ENCODE measurements at regions not wholly inside any gene's neighbourhood (a gene's known extent, or its start where the extent isn't known, plus 50 kb on each side); places are given as distances from the start of the nearest gene placed in this dataset.

- no peak for DNase-seq
These were observed 52.2 kb upstream of the GPC1 start for GRCh38 chr2:240383099-240383758.

DNA sequence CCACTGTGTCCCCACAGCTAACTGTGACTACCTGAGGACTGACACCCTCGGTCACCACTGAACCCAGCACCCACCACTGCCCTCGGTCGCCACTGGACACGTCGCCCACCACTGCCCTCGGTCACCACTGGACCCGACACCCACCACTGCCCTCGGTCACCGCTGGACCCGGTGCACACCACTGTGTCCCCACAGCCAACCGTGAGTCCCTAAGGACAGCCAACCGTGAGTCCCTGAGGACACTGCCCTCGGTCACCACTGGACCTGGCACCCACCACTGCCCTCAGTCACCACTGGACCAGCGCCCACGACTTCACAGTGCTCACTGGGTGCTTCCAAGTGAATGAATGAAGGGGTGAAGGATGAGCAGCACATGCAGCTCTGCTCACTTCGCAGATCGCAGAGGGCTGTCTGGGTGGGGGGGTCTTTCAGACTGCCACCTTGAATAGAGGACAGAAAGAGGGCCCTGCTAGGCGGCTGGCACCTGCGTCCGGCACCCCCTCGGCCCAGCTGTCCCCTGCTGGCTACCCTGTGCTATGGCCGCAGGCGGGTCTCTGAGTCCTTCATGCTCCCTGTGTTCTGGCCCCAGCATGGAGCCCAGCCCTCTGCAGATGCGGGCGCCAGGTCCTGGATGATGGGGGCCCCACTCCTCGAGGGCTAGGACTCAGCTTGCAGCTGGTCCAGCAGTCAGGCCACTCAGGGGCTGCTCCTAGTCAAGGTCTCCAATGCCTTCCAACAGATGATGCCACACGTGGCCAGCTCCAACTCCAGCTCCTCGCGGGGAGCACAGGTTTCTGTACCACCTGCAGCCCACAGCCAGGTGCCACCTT is 51.4 kb upstream of the GPC1 start:
- no peak for DNase-seq

- DNase-seq, result peak in 1 of 5 donors; percentile 4
These were observed 50.6 kb upstream of the GPC1 start for GRCh38 chr2:240384711-240385450.

DNA sequence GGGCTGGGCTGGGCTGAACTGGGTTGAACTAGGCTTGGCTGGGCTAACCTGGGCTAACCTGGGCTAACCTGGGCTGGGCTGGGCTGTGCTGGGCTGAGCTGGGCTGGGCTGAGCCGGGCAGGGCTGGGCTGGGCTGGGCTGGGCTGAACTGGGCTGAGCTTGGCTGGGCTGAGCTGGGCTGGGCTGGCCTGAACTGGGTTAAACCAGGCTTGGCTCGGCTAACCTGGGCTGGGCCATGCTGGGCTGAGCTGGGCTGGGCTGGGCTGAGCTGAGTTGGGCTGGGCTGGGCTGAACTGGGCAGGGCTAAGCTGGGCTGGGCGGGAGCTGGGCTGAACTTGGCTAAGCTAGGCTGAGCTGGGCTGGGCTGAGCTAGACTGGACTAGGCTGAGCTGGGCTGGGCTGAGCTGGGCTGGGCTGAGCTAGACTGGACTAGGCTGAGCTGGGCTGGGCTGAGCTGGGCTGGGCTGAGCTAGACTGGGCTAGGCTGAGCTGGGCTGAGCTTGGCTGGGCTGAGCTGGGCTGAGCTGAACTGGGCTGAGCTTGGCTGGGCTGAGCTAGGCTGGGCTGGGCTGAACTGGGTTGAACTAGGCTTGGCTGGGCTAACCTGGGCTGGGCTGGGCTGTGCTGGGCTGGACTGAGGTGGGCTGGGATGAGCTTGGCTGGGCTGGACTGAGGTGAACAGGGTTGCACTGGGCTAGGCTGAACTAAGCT is 49.9 kb upstream of the GPC1 start:
- peak in 2 of 5 donors; percentile 5 to 8 for DNase-seq
